BLaER1 treated with 17β-estradiol and CSF1 and Interleukin-3, amounts not matched to agents 10 nM and 100 nM (cell line): ENCODE measurements at regions not wholly inside any gene's neighbourhood (a gene's known extent, or its start where the extent isn't known, plus 50 kb on each side); places are given as distances from the start of the nearest gene placed in this dataset.

Source experiments
- H3K27ac ChIP-seq, 11 experiments: shearing (Covaris generic); formaldehyde crosslinking; 2 replicates each; pipeline ENCODE4 v1.8.1; 2022
- H3K27me3 ChIP-seq, 11 experiments: shearing (Covaris generic); formaldehyde crosslinking; 2 replicates each; pipeline ENCODE4 v1.8.1; 2022
- H3K36me3 ChIP-seq, 11 experiments: shearing (Covaris generic); formaldehyde crosslinking; 2 replicates each; pipeline ENCODE4 v1.8.1; 2022
- H3K4me1 ChIP-seq, 10 experiments: shearing (Covaris generic); formaldehyde crosslinking; 2 replicates each; pipeline ENCODE4 v1.8.1; 2022
- H3K4me2 ChIP-seq, 11 experiments: shearing (Covaris generic); formaldehyde crosslinking; 2 replicates each; pipeline ENCODE4 v1.8.1; 2022
- H3K4me3 ChIP-seq, 10 experiments: shearing (Covaris generic); formaldehyde crosslinking; 2 replicates each; pipeline ENCODE4 v1.8.1; 2022
- H3K9ac ChIP-seq, 11 experiments: shearing (Covaris generic); formaldehyde crosslinking; 2 replicates each; pipeline ENCODE4 v1.8.1; 2022
- H3K9me3 ChIP-seq, 11 experiments: shearing (Covaris generic); formaldehyde crosslinking; replicated peaks in 1 of 11; 2 replicates each; pipeline ENCODE4 v1.8.1; 2022
- H4K20me1 ChIP-seq, 11 experiments: shearing (Covaris generic); formaldehyde crosslinking; 2 replicates each; pipeline ENCODE4 v1.8.1; 2022
- Cebpa-rat ChIP-seq, 11 experiments: shearing (Covaris generic); IDR thresholded peaks; 2 replicates each; pipeline ENCODE4 v1.8.1; 2022

GRCh38 chr20:40294175-40294574 is 394.9 kb downstream of the MAFB start:
- no peak overlapping the region for H3K9ac ChIP-seq
- H3K4me3 ChIP-seq, result no peak overlapping the region
- peak overlapping the region in 1 of 11 experiments; percentile 26; a peak in 1 of 22 replicates for H3K4me2 ChIP-seq
- H4K20me1 ChIP-seq, result no peaks in the 10 kb centered on the region
- peaks cover 0 to 4% (median 0%) of the 10 kb centered on the region in 11 experiments; a peak in 2 of 22 replicates for H3K9me3 ChIP-seq
- no peaks in the 10 kb centered on the region for H3K36me3 ChIP-seq
- H3K4me1 ChIP-seq, result peaks cover 0 to 32% (median 0%) of the 10 kb centered on the region in 10 experiments; a peak in 6 of 20 replicates
- TF ChIP-seq Cebpa-rat (IDR thresholded peaks at IDR 0.05), result no peak
- no peaks in the 10 kb centered on the region for H3K27me3 ChIP-seq
- no peak overlapping the region for H3K27ac ChIP-seq

- no peak overlapping the region for H3K9ac ChIP-seq
- no peak overlapping the region for H3K4me2 ChIP-seq
- no peaks in the 10 kb centered on the region for H4K20me1 ChIP-seq
- H3K4me3 ChIP-seq, result no peak overlapping the region
- no peaks in the 10 kb centered on the region for H3K36me3 ChIP-seq
- peaks cover 0 to 4% (median 0%) of the 10 kb centered on the region in 11 experiments; a peak in 2 of 22 replicates for H3K9me3 ChIP-seq
- TF ChIP-seq Cebpa-rat (IDR thresholded peaks at IDR 0.05), result no peak
- H3K4me1 ChIP-seq, result peaks cover 0 to 35% (median 0%) of the 10 kb centered on the region in 10 experiments; a peak in 6 of 20 replicates
- no peaks in the 10 kb centered on the region for H3K27me3 ChIP-seq
- no peak overlapping the region for H3K27ac ChIP-seq
Observed at GRCh38 chr20:40293740-40294139, 395.3 kb downstream of the MAFB start.

- Histone ChIP-seq H3K4me2 (peak overlapping the region in 3 of 11 experiments; percentile 37 to 72 (median 70); a peak in 6 of 22 replicates), H3K27me3 (no peaks in the 10 kb centered on the region), H3K36me3 (no peaks in the 10 kb centered on the region), H4K20me1 (no peaks in the 10 kb centered on the region), H3K9me3 (no peaks in the 10 kb centered on the region; a peak in 1 of 22 replicates), H3K4me3 (no peak overlapping the region), H3K9ac (no peak overlapping the region), H3K27ac (no peak overlapping the region), H3K4me1 (peaks cover 0 to 35% (median 0%) of the 10 kb centered on the region in 10 experiments; a peak in 6 of 20 replicates)
- no peak for TF ChIP-seq Cebpa-rat (IDR thresholded peaks at IDR 0.05)
Observed at GRCh38 chr20:40291493-40292135, 397.4 kb downstream of the MAFB start.

- no peaks in the 10 kb centered on the region for H4K20me1 ChIP-seq
- no peaks in the 10 kb centered on the region for H3K9me3 ChIP-seq
- H3K27me3 ChIP-seq, result no peaks in the 10 kb centered on the region
- H3K36me3 ChIP-seq, result no peaks in the 10 kb centered on the region
- no peak overlapping the region for H3K4me2 ChIP-seq
- no peak overlapping the region for H3K27ac ChIP-seq
- no peak for TF ChIP-seq Cebpa-rat (IDR thresholded peaks at IDR 0.05)
- H3K9ac ChIP-seq, result no peak overlapping the region
- peaks cover 0 to 46% (median 0%) of the 10 kb centered on the region in 10 experiments; a peak in 6 of 20 replicates for H3K4me1 ChIP-seq
- no peak overlapping the region for H3K4me3 ChIP-seq
Observed at GRCh38 chr20:40287683-40288082, 401.4 kb downstream of the MAFB start.

- Histone ChIP-seq H3K4me2 (no peak overlapping the region), H3K27me3 (no peaks in the 10 kb centered on the region), H3K27ac (no peak overlapping the region), H3K9ac (no peak overlapping the region), H3K9me3 (no peaks in the 10 kb centered on the region), H3K4me1 (peaks cover 0 to 49% (median 0%) of the 10 kb centered on the region in 10 experiments; a peak in 6 of 20 replicates), H3K4me3 (no peak overlapping the region), H3K36me3 (no peaks in the 10 kb centered on the region), H4K20me1 (no peaks in the 10 kb centered on the region)
- no peak for TF ChIP-seq Cebpa-rat (IDR thresholded peaks at IDR 0.05)
Observed at GRCh38 chr20:40286975-40287531, 402.0 kb downstream of the MAFB start.

- Histone ChIP-seq H3K9me3 (no peaks in the 10 kb centered on the region), H3K4me1 (peaks cover 0 to 48% (median 0%) of the 10 kb centered on the region in 10 experiments; a peak in 6 of 20 replicates), H4K20me1 (no peaks in the 10 kb centered on the region), H3K4me3 (no peak overlapping the region), H3K9ac (no peak overlapping the region), H3K27ac (no peak overlapping the region), H3K4me2 (no peak overlapping the region), H3K36me3 (no peaks in the 10 kb centered on the region), H3K27me3 (no peaks in the 10 kb centered on the region)
- no peak for TF ChIP-seq Cebpa-rat (IDR thresholded peaks at IDR 0.05)
Observed at GRCh38 chr20:40284611-40285010, 404.4 kb downstream of the MAFB start.

- H3K27me3 ChIP-seq, result no peaks in the 10 kb centered on the region
- no peaks in the 10 kb centered on the region for H3K9me3 ChIP-seq
- no peaks in the 10 kb centered on the region for H4K20me1 ChIP-seq
- H3K4me3 ChIP-seq, result no peak overlapping the region
- no peak for TF ChIP-seq Cebpa-rat (IDR thresholded peaks at IDR 0.05)
- peaks cover 0 to 47% (median 6%) of the 10 kb centered on the region in 10 experiments; a peak in 10 of 20 replicates for H3K4me1 ChIP-seq
- H3K36me3 ChIP-seq, result no peaks in the 10 kb centered on the region
- H3K9ac ChIP-seq, result no peak overlapping the region
- H3K4me2 ChIP-seq, result no peak overlapping the region
- no peak overlapping the region for H3K27ac ChIP-seq
Observed at GRCh38 chr20:40283689-40284088, 405.3 kb downstream of the MAFB start.

GRCh38 chr20:40282941-40283340 is 406.1 kb downstream of the MAFB start:
- Histone ChIP-seq H3K4me1 (peaks cover 0 to 54% (median 6%) of the 10 kb centered on the region in 10 experiments; a peak in 10 of 20 replicates), H3K27ac (no peak overlapping the region), H3K36me3 (no peaks in the 10 kb centered on the region), H3K4me3 (no peak overlapping the region), H3K9ac (no peak overlapping the region), H3K9me3 (no peaks in the 10 kb centered on the region), H4K20me1 (no peaks in the 10 kb centered on the region), H3K27me3 (no peaks in the 10 kb centered on the region), H3K4me2 (peak overlapping the region in 2 of 11 experiments; percentile 34 to 47; a peak in 1 of 22 replicates)
- TF ChIP-seq Cebpa-rat (IDR thresholded peaks at IDR 0.05), result no peak

- Histone ChIP-seq H3K27ac (peak overlapping the region in 1 of 11 experiments; percentile 8; a peak in 1 of 22 replicates), H3K36me3 (no peaks in the 10 kb centered on the region), H3K4me3 (no peak overlapping the region), H3K27me3 (no peaks in the 10 kb centered on the region), H3K9ac (no peak overlapping the region), H3K4me2 (peak overlapping the region in 2 of 11 experiments; percentile 34 to 47; a peak in 4 of 22 replicates), H3K9me3 (no peaks in the 10 kb centered on the region), H3K4me1 (peaks cover 0 to 58% (median 6%) of the 10 kb centered on the region in 10 experiments; a peak in 10 of 20 replicates), H4K20me1 (no peaks in the 10 kb centered on the region)
- no peak for TF ChIP-seq Cebpa-rat (IDR thresholded peaks at IDR 0.05)
Observed at GRCh38 chr20:40282541-40282940, 406.5 kb downstream of the MAFB start.
